GM12878 (cell line): ENCODE measurements at regions not wholly inside any gene's neighbourhood (a gene's known extent, or its start where the extent isn't known, plus 50 kb on each side); places are given as distances from the start of the nearest gene placed in this dataset.

Source experiments
- ATAC-seq: fragments of 200-7000 bp; cut with Tn5 transposase; 3 replicates; pipeline ENCODE4 v1.9.1; 2020; ENCODE audit warnings: mild to moderate bottlenecking, moderate library complexity
- BruUV-seq: library from RNA; stranded (reverse); fragments of 400-500 nt; replicated peaks from 2 replicates; lab custom pipeline; 2021; lab: Mats Ljungman, UMichigan
- CTCF ChIA-PET: fragments of 300-600 bp; sonication (Branson Sonifier 250); formaldehyde crosslinking; extraction: SDS; loops from one replicate; lab custom pipeline; 2021; ENCODE audit warnings: inconsistent platforms; lab: Yijun Ruan, JAX
- POLR2A ChIA-PET: fragments of 350-600 bp; formaldehyde crosslinking; extraction: SDS; loops from one replicate; lab custom pipeline; 2021; ENCODE audit warnings: inconsistent platforms; lab: Charles Lee
- RAD21 ChIA-PET: fragments of 300-600 bp; sonication (Branson Sonifier 250); formaldehyde crosslinking; loops from one replicate; lab custom pipeline; 2023; ENCODE audit warnings: antibody characterized with exemption; ENCODE audit not compliant: unreplicated experiment; lab: Charles Lee
- SMC1A ChIA-PET: fragments of 300-600 bp; sonication (Branson Sonifier 250); formaldehyde crosslinking; loops from one replicate; lab custom pipeline; 2023; ENCODE audit not compliant: unreplicated experiment, uncharacterized antibody; lab: Charles Lee
- DNase-seq: peaks from one replicate; pipeline ENCODE4 v3.0.0-alpha.2; 2011; ENCODE audit warnings: low read depth, low spot score
- FAIRE-seq: peaks from 3 replicates; lab custom pipeline; 2011; peaks lifted over from hg19 to GRCh38; lab: Jason Lieb, UNC
- H2AFZ ChIP-seq: 2 replicates; pipeline ENCODE4 v1.6.0; 2011; ENCODE audit warnings: low read depth, low read length, control low read depth; ENCODE audit not compliant: control insufficient read depth
- H3K27ac ChIP-seq: 2 replicates; pipeline ENCODE4 v1.5.1; 2011; ENCODE audit warnings: control low read depth; ENCODE audit not compliant: control insufficient read depth, insufficient read depth
- H3K27me3 ChIP-seq, 2 experiments: replicated peaks in 1 of 2; 2 replicates each; pipeline versions ENCODE4 v1.6.0 to v1.6.1; 2011; ENCODE audit warnings: low read length in 1 of 2; ENCODE audit not compliant: control insufficient read depth in 2 of 2, insufficient read depth in 2 of 2
- H3K36me3 ChIP-seq, 2 experiments: 2 replicates each; pipeline ENCODE4 v1.5.1; 2011; ENCODE audit warnings: low read length in 1 of 2; ENCODE audit not compliant: control insufficient read depth in 2 of 2, insufficient read depth in 2 of 2
- H3K4me1 ChIP-seq: 2 replicates; pipeline ENCODE4 v1.6.1; 2011; ENCODE audit warnings: mild to moderate bottlenecking, low read length, moderate library complexity, mixed read lengths; ENCODE audit not compliant: control insufficient read depth, insufficient read depth
- H3K4me2 ChIP-seq: 2 replicates; pipeline ENCODE4 v1.6.0; 2011; ENCODE audit warnings: control low read depth; ENCODE audit not compliant: control insufficient read depth, insufficient read depth
- H3K4me3 ChIP-seq: fragments of 200-600 bp; sonication (generic); 2 replicates; pipeline ENCODE4 v1.5.1; 2016
- H3K79me2 ChIP-seq: 2 replicates; pipeline ENCODE4 v1.6.0; 2011; ENCODE audit warnings: low read length; ENCODE audit not compliant: control insufficient read depth, insufficient read depth
- H3K9ac ChIP-seq: 2 replicates; pipeline ENCODE4 v1.8.0; 2011; ENCODE audit warnings: low read length, control low read depth, mixed read lengths; ENCODE audit not compliant: control insufficient read depth, insufficient read depth
- H3K9me3 ChIP-seq: replicated peaks from 3 replicates; pipeline ENCODE4 v1.5.1; 2011; ENCODE audit warnings: mild to moderate bottlenecking, low read length; ENCODE audit not compliant: control insufficient read depth, insufficient read depth
- H4K20me1 ChIP-seq: 2 replicates; pipeline ENCODE4 v1.6.0; 2011; ENCODE audit not compliant: control insufficient read depth, insufficient read depth
- ASH2L ChIP-seq: fragments of 300-600, 200-600 bp; sonication (generic); IDR thresholded peaks from 2 replicates; pipeline ENCODE4 v1.6.1; 2017; ENCODE audit warnings: low read depth, mild to moderate bottlenecking, borderline replicate concordance
- CTCF ChIP-seq, 3 experiments: IDR thresholded peaks in 2 of 3; conservative IDR thresholded peaks in 1 of 3; 2 replicates each; pipeline ENCODE4 v1.5.1; 2011; ENCODE audit warnings: low read depth in 3 of 3, low read length in 3 of 3, mild to moderate bottlenecking in 3 of 3, control low read depth in 2 of 3, moderate library complexity in 2 of 3, inconsistent platforms in 1 of 3, mixed read lengths in 1 of 3; ENCODE audit not compliant: control insufficient read depth in 2 of 3, insufficient read depth in 1 of 3; ENCODE audit errors: extremely low read depth in 1 of 3
- LARP7 ChIP-seq: fragments of 450-650 bp; IDR thresholded peaks from 2 replicates; pipeline ENCODE4 v1.6.1; 2017; ENCODE audit warnings: mild to moderate bottlenecking
- MYB ChIP-seq: fragments of 150-350 bp; IDR thresholded peaks from 2 replicates; pipeline ENCODE4 v1.6.1; 2014; ENCODE audit warnings: mild to moderate bottlenecking, low read depth, low read length, borderline replicate concordance
- PBX3 ChIP-seq: IDR thresholded peaks from 2 replicates; pipeline ENCODE4 v1.6.1; 2011; ENCODE audit warnings: mild to moderate bottlenecking, low read depth, low read length, moderate library complexity; ENCODE audit not compliant: insufficient replicate concordance
- RB1 ChIP-seq: fragments of 450-650 bp; formaldehyde crosslinking; IDR thresholded peaks from 2 replicates; pipeline ENCODE4 v1.6.1; 2017; ENCODE audit warnings: mild to moderate bottlenecking, borderline replicate concordance
- STAT1 ChIP-seq: fragments of 450-650 bp; conservative IDR thresholded peaks from 2 replicates; pipeline ENCODE4 v1.6.1; 2014; ENCODE audit warnings: antibody characterized with exemption, mild to moderate bottlenecking
- ZBTB4 ChIP-seq: fragments of 450-650 bp; formaldehyde crosslinking; IDR thresholded peaks from 2 replicates; pipeline ENCODE4 v1.4.0; 2022; ENCODE audit warnings: mild to moderate bottlenecking, moderate library complexity
- WGBS: methylation state at CpG from one replicate; pipeline ENCODE4 v1.1.6; 2016; ENCODE audit warnings: low lambda C conversion rate; ENCODE audit not compliant: insufficient replicate concordance, insufficient coverage; ENCODE audit errors: missing lambda C conversion rate; 5-methylcytosine and 5-hydroxymethylcytosine counted together
- in situ Hi-C: fragments of 300-500 bp; cut with MboI; formaldehyde crosslinking; loops from 9 replicates; pipeline ENCODE4 v1.14.3; 2018; ENCODE audit warnings: mixed read lengths
- intact Hi-C: fragments of 100-400 bp; cut with micrococcal nuclease; formaldehyde crosslinking; loops from one replicate; pipeline ENCODE4 v1.14.2; 2022; ENCODE audit not compliant: unreplicated experiment

GRCh38 chr15:69760890-69761568, 308.4 kb downstream of the RPLP1 start (continued):
- no peak for TF ChIP-seq STAT1
- TF ChIP-seq ASH2L = no peak
- no peak for TF ChIP-seq LARP7

GRCh38 chr15:69762373-69763148, 309.9 kb downstream of the RPLP1 start:
- RAD21 ChIA-PET = interaction anchor here (0.6 kb wide), 1 partner anchor 65 kb away, joined by 3 read pairs; no protein-coding TSS in a partner anchor
- Histone ChIP-seq H3K27me3 (peaks cover 0 to 3% of the 10 kb centered on the region in 2 experiments; a peak in 1 of 4 replicates), H3K4me3 (no peak overlapping the region), H3K4me1 (peaks cover 25% of the 10 kb centered on the region), H3K27ac (no peak overlapping the region), H3K9me3 (peaks cover 16% of the 10 kb centered on the region; the same call in 2 of the 3 replicates), H4K20me1 (no peaks in the 10 kb centered on the region), H2AFZ (no peak overlapping the region), H3K4me2 (no peak overlapping the region), H3K36me3 (no peaks in the 10 kb centered on the region), H3K9ac (no peak overlapping the region), H3K79me2 (no peaks in the 10 kb centered on the region)
- no peak for FAIRE-seq
- ATAC-seq = no peak
- no peak for DNase-seq
- intact Hi-C loops = no loop called here
- CTCF ChIA-PET = interaction anchor here (0.6 to 2.1 kb wide), 3 partner anchors 11 to 77 kb away, joined by 3 to 6 read pairs (median 5); no protein-coding TSS in a partner anchor
- WGBS = 51% methylated on average over 6 of the region's 6 CpGs
- SMC1A ChIA-PET = interaction anchor here (1.0 to 1.8 kb wide), 3 partner anchors 19 to 332 kb away, joined by 3 to 4 read pairs (median 4); no protein-coding TSS in a partner anchor
- in situ Hi-C loops = no loop called here
- TF ChIP-seq CTCF (IDR thresholded peaks at IDR 0.05 in 2 of 3, conservative IDR thresholded peaks at IDR 0.05 in 1 of 3; ENCODE audit: control insufficient read depth in 2 of 3, extremely low read depth in 1 of 3, insufficient read depth in 1 of 3, low read depth in 3 of 3, low read length in 3 of 3) = 0 out of 6 replicates have a peak, but pooled peaks of 1 of the 3 experiments have one; percentile 2
- TF ChIP-seq RB1 = no peak
- TF ChIP-seq PBX3 = no peak
- no peak for TF ChIP-seq ZBTB4 (CRISPR knock-in tag)
- no peak for TF ChIP-seq MYB
- no TSS peak for BruUV-seq
- POLR2A ChIA-PET = no interaction called here
